SK-N-MC (cell line): ENCODE measurements at regions not wholly inside any gene's neighbourhood (a gene's known extent, or its start where the extent isn't known, plus 50 kb on each side); places are given as distances from the start of the nearest gene placed in this dataset.

Source experiments
- EZH2 ChIP-seq: fragments of 200-600 bp; sonication (generic); IDR thresholded peaks from one replicate; pipeline ENCODE4 v1.6.1; 2017; ENCODE audit warnings: antibody characterized with exemption
- FOXP2 ChIP-seq: optimal IDR thresholded peaks from 2 replicates; pipeline ENCODE3; 2011; ENCODE audit warnings: mild to moderate bottlenecking, moderate library complexity; ENCODE audit not compliant: insufficient read depth; ENCODE audit errors: extremely low read length, control extremely low read depth
- POLR2AphosphoS5 ChIP-seq: IDR thresholded peaks from 2 replicates; pipeline ENCODE4 v1.6.1; 2012; ENCODE audit warnings: mild to moderate bottlenecking, low read depth, low read length, borderline replicate concordance

- TF ChIP-seq POLR2AphosphoS5, result no peak
- no peak for TF ChIP-seq EZH2
- no peak for TF ChIP-seq FOXP2
These were observed 112.6 kb downstream of the MACIR start for GRCh38 chr5:103371046-103371607.
